D721Med (cell line): ENCODE measurements at regions not wholly inside any gene's neighbourhood (a gene's known extent, or its start where the extent isn't known, plus 50 kb on each side); places are given as distances from the start of the nearest gene placed in this dataset.
"Not testable (repeated sequence)": the region's sequence is repeated elsewhere in the genome, so short reads cannot be mapped to it uniquely, and the experiment has no call there.

Source experiments
- DNase-seq: peaks from one replicate; pipeline ENCODE4 v3.0.0; 2011; ENCODE audit warnings: low spot score; ENCODE audit not compliant: insufficient read length
- FAIRE-seq: peaks from 2 replicates; lab custom pipeline; 2011; peaks lifted over from hg19 to GRCh38; lab: Jason Lieb, UNC

- not testable (repeated sequence) for DNase-seq, FAIRE-seq
These were observed 164.4 kb downstream of the CWH43 start for GRCh38 chr4:49150351-49151083.

GRCh38 chr4:49153011-49153410, 166.9 kb downstream of the CWH43 start:
- DNase-seq, FAIRE-seq: not testable (repeated sequence)

- DNase-seq, FAIRE-seq: not testable (repeated sequence)
These were observed 168.4 kb downstream of the CWH43 start for GRCh38 chr4:49154308-49155103.

GRCh38 chr4:49155270-49155669, 169.2 kb downstream of the CWH43 start:
- not testable (repeated sequence) for DNase-seq, FAIRE-seq

- not testable (repeated sequence) for DNase-seq, FAIRE-seq
These were observed 170.2 kb downstream of the CWH43 start for GRCh38 chr4:49156309-49156708.

GRCh38 chr4:49157630-49158029, 171.6 kb downstream of the CWH43 start:
- not testable (repeated sequence) for FAIRE-seq, DNase-seq

- DNase-seq, FAIRE-seq: not testable (repeated sequence)
These were observed 175.1 kb downstream of the CWH43 start for GRCh38 chr4:49161111-49161541.

GRCh38 chr4:49164916-49165315, 178.8 kb downstream of the CWH43 start:
- DNase-seq, FAIRE-seq: not testable (repeated sequence)

- not testable (repeated sequence) for FAIRE-seq, DNase-seq
These were observed 191.8 kb downstream of the CWH43 start for GRCh38 chr4:49177847-49178246.

- DNase-seq, FAIRE-seq: not testable (repeated sequence)
These were observed 195.0 kb downstream of the CWH43 start for GRCh38 chr4:49181088-49181487.

- not testable (repeated sequence) for DNase-seq, FAIRE-seq
These were observed 225.5 kb downstream of the CWH43 start for GRCh38 chr4:49211396-49212194.

GRCh38 chr4:49213250-49213649, 227.2 kb downstream of the CWH43 start:
- FAIRE-seq, DNase-seq: not testable (repeated sequence)

GRCh38 chr4:49213750-49214149, 227.7 kb downstream of the CWH43 start:
- DNase-seq = not testable (repeated sequence)

GRCh38 chr4:49214453-49215081, 228.5 kb downstream of the CWH43 start:
- FAIRE-seq, DNase-seq: not testable (repeated sequence)

More at GRCh38 chr4:49213750-49214149, 227.7 kb downstream of the CWH43 start:
- FAIRE-seq = not testable (repeated sequence)

- not testable (repeated sequence) for FAIRE-seq, DNase-seq
These were observed 229.0 kb downstream of the CWH43 start for GRCh38 chr4:49215082-49215479.

- not testable (repeated sequence) for FAIRE-seq, DNase-seq
These were observed 230.5 kb downstream of the CWH43 start for GRCh38 chr4:49216606-49217005.
